Loucy (cell line): ENCODE measurements at regions not wholly inside any gene's neighbourhood (a gene's known extent, or its start where the extent isn't known, plus 50 kb on each side); places are given as distances from the start of the nearest gene placed in this dataset.

Experiments used
- H2AFZ ChIP-seq: fragments of 200-600 bp; sonication (generic); 2 replicates; pipeline ENCODE4 v1.6.0; 2016; ENCODE audit warnings: antibody characterized with exemption, mild to moderate bottlenecking, low read length, moderate library complexity
- H3F3A ChIP-seq: fragments of 200-600 bp; 2 replicates; pipeline ENCODE4 v1.6.0; 2016; ENCODE audit warnings: antibody characterized with exemption, low read depth, mild to moderate bottlenecking
- H3K27me3 ChIP-seq: fragments of 200-600 bp; sonication (generic); 2 replicates; pipeline ENCODE4 v1.6.1; 2014; ENCODE audit warnings: low read length, mild to moderate bottlenecking; ENCODE audit not compliant: insufficient read depth, poor library complexity, severe bottlenecking
- H3K36me3 ChIP-seq: fragments of 200-600 bp; sonication (generic); 2 replicates; pipeline ENCODE4 v1.6.1; 2016; ENCODE audit warnings: low read length; ENCODE audit not compliant: insufficient read depth
- H3K4me1 ChIP-seq: fragments of 200-600 bp; sonication (generic); 2 replicates; pipeline ENCODE4 v1.5.1; 2014; ENCODE audit warnings: low read length, mild to moderate bottlenecking; ENCODE audit not compliant: insufficient read depth, poor library complexity, severe bottlenecking
- H3K4me2 ChIP-seq: fragments of 200-600 bp; sonication (generic); 2 replicates; pipeline ENCODE4 v1.6.0; 2014; ENCODE audit warnings: antibody characterized with exemption, low read length, low read depth, mild to moderate bottlenecking; ENCODE audit not compliant: poor library complexity, severe bottlenecking
- H3K4me3 ChIP-seq: fragments of 200-600 bp; sonication (generic); 2 replicates; pipeline ENCODE4 v1.5.1; 2014; ENCODE audit warnings: low read length, mild to moderate bottlenecking, mixed read lengths; ENCODE audit not compliant: poor library complexity, severe bottlenecking
- H3K79me2 ChIP-seq: fragments of 200-600 bp; sonication (generic); 2 replicates; pipeline ENCODE4 v1.6.1; 2014; ENCODE audit warnings: low read length; ENCODE audit not compliant: insufficient read depth
- H3K9ac ChIP-seq: fragments of 200-600 bp; sonication (generic); 2 replicates; pipeline ENCODE4 v1.6.0; 2014; ENCODE audit warnings: mild to moderate bottlenecking, low read depth, low read length, moderate library complexity; ENCODE audit not compliant: poor library complexity, severe bottlenecking
- H3K9me2 ChIP-seq: fragments of 200-600 bp; sonication (generic); replicated peaks from 2 replicates; pipeline ENCODE4 v1.6.1; 2016; ENCODE audit warnings: low read depth, low read length, mixed read lengths
- H3K9me3 ChIP-seq: fragments of 200-600 bp; sonication (generic); 2 replicates; pipeline ENCODE4 v1.6.1; 2014; ENCODE audit warnings: mild to moderate bottlenecking, antibody characterized with exemption, low read length, low read depth; ENCODE audit not compliant: insufficient read depth
- H4K20me1 ChIP-seq: fragments of 200-600 bp; sonication (generic); 2 replicates; pipeline ENCODE4 v1.6.0; 2014; ENCODE audit warnings: antibody characterized with exemption, low read length, mild to moderate bottlenecking; ENCODE audit not compliant: insufficient read depth, poor library complexity, severe bottlenecking
- CTCF ChIP-seq: fragments of 200-600 bp; sonication (generic); conservative IDR thresholded peaks from 2 replicates; pipeline ENCODE4 v1.5.1; 2014; ENCODE audit warnings: mild to moderate bottlenecking, antibody characterized with exemption, low read length
- EZH2phosphoT487 ChIP-seq: fragments of 200-600 bp; IDR thresholded peaks from 2 replicates; pipeline ENCODE4 v1.6.1; 2018; ENCODE audit warnings: antibody characterized with exemption, mild to moderate bottlenecking, moderate library complexity, borderline replicate concordance

GRCh38 chr3:24843955-24844354, 349.3 kb upstream of the THRB start:
- Histone ChIP-seq H4K20me1 (no peaks in the 10 kb centered on the region), H3K4me1 (no peaks in the 10 kb centered on the region), H3K27me3 (no peaks in the 10 kb centered on the region), H3K4me3 (no peak overlapping the region), H3F3A (no peaks in the 10 kb centered on the region), H3K9me3 (no peaks in the 10 kb centered on the region), H3K79me2 (no peaks in the 10 kb centered on the region), H3K9ac (no peak overlapping the region), H2AFZ (no peak overlapping the region), H3K36me3 (no peaks in the 10 kb centered on the region), H3K9me2 (no peaks in the 10 kb centered on the region), H3K4me2 (no peak overlapping the region)
- TF ChIP-seq CTCF (no peak), EZH2phosphoT487 (no peak)

- H3K4me2 ChIP-seq = no peak overlapping the region
- no peak overlapping the region for H3K9ac ChIP-seq
- H3K36me3 ChIP-seq = no peaks in the 10 kb centered on the region
- H3K4me1 ChIP-seq = no peaks in the 10 kb centered on the region
- H3K9me3 ChIP-seq = no peaks in the 10 kb centered on the region
- no peaks in the 10 kb centered on the region for H3K79me2 ChIP-seq
- no peaks in the 10 kb centered on the region for H3K9me2 ChIP-seq
- H4K20me1 ChIP-seq = no peaks in the 10 kb centered on the region
- H2AFZ ChIP-seq = no peak overlapping the region
- no peaks in the 10 kb centered on the region for H3F3A ChIP-seq
- no peaks in the 10 kb centered on the region for H3K27me3 ChIP-seq
- TF ChIP-seq EZH2phosphoT487 (no peak), CTCF (no peak)
- H3K4me3 ChIP-seq = no peak overlapping the region
These were observed 351.0 kb upstream of the THRB start for GRCh38 chr3:24845524-24846155.

GRCh38 chr3:24846286-24846860, 351.7 kb upstream of the THRB start:
- H4K20me1 ChIP-seq = no peaks in the 10 kb centered on the region
- H3K9me3 ChIP-seq = no peaks in the 10 kb centered on the region
- H3K9me2 ChIP-seq = no peaks in the 10 kb centered on the region
- no peaks in the 10 kb centered on the region for H3K36me3 ChIP-seq
- H3K79me2 ChIP-seq = no peaks in the 10 kb centered on the region
- H3K4me3 ChIP-seq = no peak overlapping the region
- H3K4me2 ChIP-seq = no peak overlapping the region
- no peaks in the 10 kb centered on the region for H3K27me3 ChIP-seq
- no peaks in the 10 kb centered on the region for H3F3A ChIP-seq
- H3K9ac ChIP-seq = no peak overlapping the region
- no peak overlapping the region for H2AFZ ChIP-seq
- H3K4me1 ChIP-seq = no peaks in the 10 kb centered on the region
- TF ChIP-seq CTCF (no peak), EZH2phosphoT487 (no peak)
